DMS79 (cell line): ENCODE measurements at regions not wholly inside any gene's neighbourhood (a gene's known extent, or its start where the extent isn't known, plus 50 kb on each side); places are given as distances from the start of the nearest gene placed in this dataset.

Experiments used
- DNase-seq: peaks from one replicate; lab custom pipeline; 2025; lab: John Stamatoyannopoulos, UW

- no peak for DNase-seq
Measured at GRCh38 chr2:217118559-217119284, 258.9 kb upstream of the TNP1 start.

- no peak for DNase-seq
Measured at GRCh38 chr2:217117523-217117922, 257.7 kb upstream of the TNP1 start.

GRCh38 chr2:217116610-217117009 is 256.7 kb upstream of the TNP1 start:
- DNase-seq = no peak

GRCh38 chr2:217114117-217114516 is 254.3 kb upstream of the TNP1 start:
- no peak for DNase-seq

- peak; percentile 48 for DNase-seq
Measured at GRCh38 chr2:217113491-217113890, 253.6 kb upstream of the TNP1 start.

- no peak for DNase-seq
Measured at GRCh38 chr2:217110550-217110949, 250.7 kb upstream of the TNP1 start.

- no peak for DNase-seq
Measured at GRCh38 chr2:217108575-217109027, 248.7 kb upstream of the TNP1 start.

GRCh38 chr2:217108086-217108485 is 248.2 kb upstream of the TNP1 start:
- no peak for DNase-seq

- DNase-seq = no peak
Measured at GRCh38 chr2:217107480-217107879, 247.6 kb upstream of the TNP1 start.

- DNase-seq = no peak
Measured at GRCh38 chr2:217106650-217107014, 246.8 kb upstream of the TNP1 start.

GRCh38 chr2:217105733-217106649 is 246.1 kb upstream of the TNP1 start:
- no peak for DNase-seq

GRCh38 chr2:217103752-217104545 is 244.1 kb upstream of the TNP1 start:
- no peak for DNase-seq

- DNase-seq = no peak
Measured at GRCh38 chr2:217102956-217103355, 243.1 kb upstream of the TNP1 start.

- DNase-seq = no peak
Measured at GRCh38 chr2:217101972-217102371, 242.1 kb upstream of the TNP1 start.

- no peak for DNase-seq
Measured at GRCh38 chr2:217099561-217099960, 239.7 kb upstream of the TNP1 start.

GRCh38 chr2:217098435-217098834 is 238.6 kb upstream of the TNP1 start:
- no peak for DNase-seq

GRCh38 chr2:217097346-217097745 is 237.5 kb upstream of the TNP1 start:
- no peak for DNase-seq

- DNase-seq = no peak
Measured at GRCh38 chr2:217096474-217097225, 236.8 kb upstream of the TNP1 start.

GRCh38 chr2:217095511-217096205 is 235.8 kb upstream of the TNP1 start:
- no peak for DNase-seq

- DNase-seq = no peak
Measured at GRCh38 chr2:217092710-217093379, 233.0 kb upstream of the TNP1 start.
